Ovary (tissue), 3 donors: ENCODE measurements at regions not wholly inside any gene's neighbourhood (a gene's known extent, or its start where the extent isn't known, plus 50 kb on each side); places are given as distances from the start of the nearest gene placed in this dataset.

Source experiments
- CTCF ChIP-seq, 3 donors: fragments of 450-650 bp in 2 of 3; fragments of 200-600 bp in 1 of 3; IDR thresholded peaks; one replicate each; pipeline versions ENCODE4 v1.5.1 to v1.8.0; 2016 to 2022; ENCODE audit warnings: antibody characterized with exemption in 3 of 3, mild to moderate bottlenecking in 1 of 3
- EP300 ChIP-seq: sonication (generic); formaldehyde crosslinking; IDR thresholded peaks from one replicate; pipeline ENCODE4 v1.6.1; 2017; ENCODE audit warnings: antibody characterized with exemption
- POLR2A ChIP-seq: fragments of 450-650 bp; IDR thresholded peaks from one replicate; pipeline ENCODE4 v1.6.1; 2017; ENCODE audit warnings: antibody characterized with exemption, mild to moderate bottlenecking, moderate library complexity
- donor health status: DM: no; HTN: no; CAD: no.

GRCh38 chr1:232425421-232425820, 204.5 kb downstream of the SIPA1L2 start:
- TF ChIP-seq CTCF (IDR thresholded peaks at IDR 0.05): no peak
- no peak for TF ChIP-seq POLR2A
- TF ChIP-seq EP300: no peak
